NCI-H2081 (cell line): ENCODE measurements at regions not wholly inside any gene's neighbourhood (a gene's known extent, or its start where the extent isn't known, plus 50 kb on each side); places are given as distances from the start of the nearest gene placed in this dataset.
A peak's percentile ranks its signal among the peaks of the same experiment; 100 is the strongest.

ENCODE experiments used
- DNase-seq, 2 experiments: peaks; one replicate each; lab custom pipeline; 2025; lab: John Stamatoyannopoulos, UW

DNA sequence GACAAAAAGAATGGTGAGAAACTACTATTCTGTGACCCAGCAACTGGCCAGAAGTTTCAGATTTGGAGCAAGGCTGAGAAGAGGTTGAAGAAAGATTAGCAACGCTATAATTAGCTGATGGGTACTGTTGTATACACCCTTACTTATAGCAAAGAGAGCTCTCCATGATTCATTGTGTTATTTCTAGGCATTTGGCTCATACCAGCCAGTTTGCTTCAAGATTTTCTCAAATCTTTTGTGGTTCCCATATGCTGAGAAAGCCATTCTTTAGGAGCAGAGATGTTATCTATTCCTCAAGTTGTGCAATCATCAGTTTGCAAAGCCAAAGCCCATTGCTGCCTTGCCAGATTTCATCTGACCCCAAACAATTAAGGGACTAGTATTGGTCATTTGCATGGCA lies 179.4 kb downstream of the ETS1 start:
- DNase-seq, result no peak

DNA sequence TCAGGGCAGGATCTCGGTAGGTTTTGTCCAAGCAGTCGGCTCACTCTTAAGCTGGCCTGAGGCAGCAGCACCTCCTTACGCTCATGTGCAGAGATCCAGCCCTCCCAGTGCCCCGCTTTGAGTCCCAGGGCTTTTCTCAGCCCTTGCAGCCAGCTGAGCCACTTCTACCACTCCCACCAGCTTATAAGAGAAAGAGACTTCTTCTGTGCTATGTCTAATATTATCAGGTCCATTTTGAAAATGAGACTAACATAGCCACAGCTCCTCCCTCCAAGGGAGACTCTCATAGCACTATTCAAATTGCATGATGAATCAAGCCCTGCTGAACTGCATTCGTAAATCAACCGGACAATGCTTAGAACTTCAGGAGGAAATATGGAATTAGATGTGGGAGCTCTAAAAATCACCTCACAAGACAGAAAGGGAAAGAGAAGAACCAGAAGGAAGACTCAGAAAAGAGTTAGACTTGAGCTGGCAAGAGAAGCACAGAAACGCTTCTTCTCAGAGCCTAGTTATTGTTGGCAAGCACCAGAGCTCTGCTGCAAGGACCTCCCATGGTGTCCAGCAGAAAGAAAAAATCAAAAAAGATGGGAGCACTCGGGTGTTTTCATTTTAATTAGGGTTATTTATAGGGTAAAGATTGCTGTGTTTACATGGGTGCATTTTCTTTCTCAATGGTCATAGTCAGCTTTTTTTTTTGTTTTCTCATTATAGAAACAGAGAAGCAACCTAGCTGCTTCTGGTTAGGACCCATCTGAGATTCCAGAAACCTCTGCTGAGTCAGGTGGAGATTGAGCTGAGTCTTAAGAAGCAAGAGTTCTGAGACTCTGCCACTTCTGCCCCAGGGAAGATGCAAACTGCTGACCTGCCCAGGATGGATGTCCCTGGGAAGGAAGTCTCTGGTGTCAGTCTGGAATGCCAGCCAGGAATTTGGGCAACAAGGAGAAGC lies 181.4 kb downstream of the ETS1 start:
- DNase-seq, result no peak

DNA sequence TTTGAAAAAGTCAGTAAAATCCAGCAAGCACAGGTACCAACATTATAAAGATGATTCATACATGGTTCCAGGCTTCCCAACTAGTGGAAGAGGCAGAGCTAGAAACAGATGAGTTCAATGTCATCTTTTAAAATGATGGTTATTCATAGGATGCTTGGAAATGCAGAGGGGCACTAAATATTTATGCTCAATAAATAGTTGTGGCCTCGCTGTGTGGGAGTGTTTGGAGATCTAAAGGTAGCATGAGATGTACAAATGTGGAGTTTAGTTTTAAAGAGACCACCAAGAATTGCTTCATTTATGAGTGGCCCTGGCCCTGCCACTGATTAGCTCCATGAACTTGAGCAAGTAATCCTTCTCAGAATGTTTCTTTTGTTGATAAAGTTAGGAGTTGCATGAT lies 182.2 kb downstream of the ETS1 start:
- DNase-seq, result no peak

GRCh38 chr11:128404437-128404836 lies 182.9 kb downstream of the ETS1 start:
- DNase-seq, result no peak

- DNase-seq, result no peak
Measured at GRCh38 chr11:128400382-128401203, 186.8 kb downstream of the ETS1 start.

- DNase-seq, result peak in 1 of 2 experiments; percentile 13
Measured at GRCh38 chr11:128399251-128400121, 187.9 kb downstream of the ETS1 start.

DNA sequence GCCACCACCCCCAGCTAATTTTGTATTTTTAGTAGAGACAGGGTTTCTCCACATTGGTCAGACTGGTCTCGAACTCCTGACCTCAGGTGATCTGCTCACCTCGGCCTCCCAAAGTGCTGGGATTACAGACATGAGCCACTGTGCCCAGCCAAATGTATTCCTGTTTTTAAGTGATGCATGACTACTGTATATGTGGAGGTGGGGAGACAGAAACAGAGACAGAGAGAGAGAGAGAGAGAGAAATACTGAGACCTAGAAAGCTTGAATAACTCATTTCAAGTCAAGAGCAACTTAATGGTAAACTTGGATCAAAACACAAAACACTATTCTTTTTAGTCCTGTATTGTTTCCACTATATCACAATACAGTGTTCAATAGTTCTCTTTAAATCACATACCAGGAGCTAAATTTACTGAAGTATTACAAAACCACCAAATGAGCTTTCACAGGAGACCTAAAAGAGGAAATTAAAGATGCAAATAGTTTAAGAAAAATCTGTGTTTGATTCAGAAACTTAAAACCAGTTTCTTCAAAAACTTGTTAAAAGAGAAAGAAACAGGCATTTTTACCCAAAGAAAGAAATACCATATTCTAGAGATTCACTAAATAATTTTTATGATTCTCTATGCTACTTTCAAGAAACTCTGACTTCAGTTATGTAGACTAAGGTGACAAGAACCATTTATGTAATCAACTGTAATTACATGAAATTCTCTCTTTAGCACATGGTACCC lies 188.7 kb downstream of the ETS1 start:
- no peak for DNase-seq

- no peak for DNase-seq
Measured at GRCh38 chr11:128397362-128397761, 190.0 kb downstream of the ETS1 start.

DNA sequence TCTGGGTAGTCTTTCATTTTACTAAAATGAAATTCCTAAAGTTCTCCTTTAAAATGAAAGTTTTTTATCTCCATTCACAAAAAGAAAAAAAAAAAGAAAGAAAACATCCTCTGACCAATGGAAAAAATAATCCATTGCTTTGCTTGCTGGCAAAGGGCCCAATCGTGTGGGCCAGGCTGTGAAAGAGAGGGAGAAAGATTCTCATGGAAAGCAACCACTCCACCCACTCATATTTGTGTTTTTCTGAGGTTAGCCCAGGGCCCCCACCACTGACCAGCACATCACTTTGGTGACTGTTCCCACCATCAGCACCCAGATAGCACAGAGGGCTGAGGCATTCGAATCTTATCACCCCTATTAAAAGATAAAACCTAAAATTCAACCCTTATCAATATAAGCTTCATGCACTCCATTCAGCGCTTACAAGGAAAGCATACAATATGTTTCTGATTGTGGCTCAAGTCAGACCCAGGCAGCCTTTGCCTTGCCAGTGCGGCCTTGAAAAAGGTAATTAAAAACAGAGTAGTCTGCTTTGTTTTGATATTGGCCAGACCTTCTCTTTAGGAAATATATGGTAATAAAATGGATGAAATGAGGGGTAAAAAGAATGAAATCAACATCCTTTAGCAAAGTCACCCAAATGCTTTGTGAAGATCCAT lies 192.8 kb downstream of the ETS1 start:
- DNase-seq, result no peak

DNA sequence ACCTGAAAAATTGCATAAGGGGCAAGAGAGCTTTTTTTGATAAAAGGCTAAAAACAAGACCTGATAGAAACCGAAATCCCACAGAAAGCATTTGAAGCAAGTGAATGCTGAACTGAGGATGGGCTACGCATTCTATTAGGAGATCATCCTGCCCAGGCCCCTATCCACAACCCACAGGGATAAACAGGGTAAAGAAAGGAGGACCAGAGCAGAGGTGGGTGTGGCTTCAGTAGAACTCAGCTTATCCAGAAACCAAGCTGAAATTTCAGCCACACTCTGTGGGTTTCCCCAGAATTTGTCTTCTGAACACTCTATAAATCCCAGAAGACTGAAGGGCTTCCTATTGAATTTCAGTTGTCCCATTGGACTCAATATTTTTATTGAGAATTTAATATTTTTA lies 195.1 kb downstream of the ETS1 start:
- DNase-seq, result no peak

GRCh38 chr11:128391811-128392210 lies 195.5 kb downstream of the ETS1 start:
- DNase-seq, result no peak

DNA sequence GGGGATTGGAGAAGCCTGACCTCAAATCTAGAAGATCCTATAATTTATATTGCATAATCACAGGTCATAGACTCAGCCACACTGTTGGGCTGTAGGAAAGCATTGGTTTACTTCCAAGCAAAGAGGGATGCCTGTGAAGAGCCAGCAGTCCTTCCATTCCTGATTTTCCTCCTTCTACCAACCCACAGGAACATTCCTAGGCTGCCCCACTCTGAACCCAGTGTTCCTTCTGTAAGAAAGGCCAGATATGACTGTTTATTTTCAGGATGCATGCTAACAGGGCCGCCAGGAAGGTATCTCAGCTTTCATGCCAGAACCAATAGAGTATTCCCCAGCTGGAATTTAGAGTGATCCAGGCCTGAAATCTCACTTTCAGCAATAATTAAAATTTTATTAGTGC lies 197.1 kb downstream of the ETS1 start:
- no peak for DNase-seq

- DNase-seq, result no peak
Measured at GRCh38 chr11:128389461-128389976, 197.8 kb downstream of the ETS1 start.

GRCh38 chr11:128388206-128388815 lies 199.0 kb downstream of the ETS1 start:
- DNase-seq, result no peak

- no peak for DNase-seq
Measured at GRCh38 chr11:128379587-128380580, 207.5 kb downstream of the ETS1 start.

GRCh38 chr11:128375961-128376360 lies 211.4 kb downstream of the ETS1 start:
- DNase-seq, result no peak

- no peak for DNase-seq
Measured at GRCh38 chr11:128374026-128374425, 213.3 kb downstream of the ETS1 start.

- no peak for DNase-seq
Measured at GRCh38 chr11:128372977-128373376, 214.4 kb downstream of the ETS1 start.

DNA sequence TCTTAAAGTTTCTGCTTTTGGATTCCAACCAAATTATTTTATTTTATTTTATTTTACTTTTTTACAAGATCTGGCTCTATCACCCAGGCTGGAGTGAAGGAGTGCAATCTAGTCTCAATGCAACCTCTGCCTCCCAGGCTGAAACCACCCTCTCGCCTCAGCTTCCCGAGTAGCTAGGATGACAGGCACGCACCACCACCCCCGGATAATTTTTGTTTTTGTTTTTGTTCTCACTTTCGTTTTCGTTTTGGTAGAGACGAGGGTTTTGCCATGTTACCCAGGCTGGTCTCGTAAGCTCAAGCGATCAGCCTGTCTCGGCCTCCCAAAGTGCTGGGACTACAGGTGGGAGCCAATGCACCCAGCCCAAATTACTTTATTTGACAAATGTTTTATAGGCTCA lies 219.8 kb downstream of the ETS1 start:
- no peak for DNase-seq
